GM20431 (cell line): ENCODE measurements at regions not wholly inside any gene's neighbourhood (a gene's known extent, or its start where the extent isn't known, plus 50 kb on each side); places are given as distances from the start of the nearest gene placed in this dataset.

ENCODE experiments used
- in situ Hi-C: fragments of 300-500 bp; cut with MseI, MboI; formaldehyde crosslinking; loops from one replicate; pipeline ENCODE4 v1.15.0; 2020; ENCODE audit warnings: low sequenced_read_pairs; ENCODE audit not compliant: unreplicated experiment

- in situ Hi-C loops, result loop anchor here (25.0 kb wide), 1 partner anchor 240 kb away; a partner anchor contains a TSS
Measured at GRCh38 chr2:222071911-222072310, 226.9 kb downstream of the PAX3 start.

DNA sequence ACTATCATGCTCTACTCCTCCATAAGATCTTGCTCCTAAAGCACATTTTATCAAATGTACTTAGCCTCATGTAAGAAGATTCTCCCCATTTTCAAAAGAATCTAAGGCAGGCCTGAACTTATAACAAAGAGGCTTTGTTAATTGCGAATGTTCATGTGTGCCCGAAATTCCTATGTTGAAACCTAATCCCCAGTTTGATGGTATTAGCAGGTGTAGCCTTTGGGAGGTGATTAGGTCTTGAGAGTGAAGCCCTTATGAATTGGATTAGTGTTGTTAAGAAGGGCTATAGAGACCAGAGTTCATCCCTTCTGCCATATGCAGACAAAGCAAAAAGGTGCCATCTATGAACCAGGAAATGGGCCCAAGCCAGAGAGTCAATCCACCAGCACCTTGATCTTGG is 234.5 kb downstream of the PAX3 start:
- in situ Hi-C loops, result loop anchor here (25.0 kb wide), 1 partner anchor 248 kb away; a partner anchor contains a TSS

- in situ Hi-C loops, result loop anchor here (10.0 to 25.0 kb wide), 2 partner anchors 253 to 556 kb away; a partner anchor contains a TSS
Measured at GRCh38 chr2:222058819-222059445, 239.9 kb downstream of the PAX3 start.

DNA sequence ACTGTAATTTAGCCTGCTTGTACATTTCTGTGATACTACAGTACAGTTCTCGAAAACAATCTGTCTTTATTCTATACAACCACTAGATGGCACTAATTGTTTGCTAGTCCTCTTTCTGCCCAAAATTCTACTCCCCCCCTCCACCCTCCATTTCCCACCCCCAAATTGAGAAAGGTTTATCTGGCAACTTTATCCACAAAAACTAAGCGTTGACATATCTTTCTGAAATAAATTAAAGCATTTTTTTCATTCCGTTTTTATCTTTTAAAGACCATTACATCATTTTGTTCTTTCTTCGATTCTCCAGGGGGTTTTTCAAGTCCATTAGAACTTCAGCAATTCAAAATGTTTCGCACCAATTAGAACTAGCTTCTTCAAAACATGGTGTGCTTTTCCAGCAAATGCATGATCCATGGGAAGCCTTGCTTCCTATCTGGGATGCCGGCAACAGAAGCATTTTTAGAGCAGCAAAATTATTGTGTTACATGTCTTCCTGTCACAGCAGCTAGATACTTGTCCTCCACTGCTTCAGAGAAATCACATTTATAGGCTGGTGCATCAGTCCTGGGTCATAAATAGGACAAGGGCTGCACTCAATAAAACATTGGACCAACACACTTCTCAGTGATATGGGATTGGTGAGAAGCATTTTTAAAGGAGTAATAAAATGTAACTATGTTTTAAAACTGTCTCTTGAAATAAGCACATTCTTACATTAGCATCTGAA is 241.3 kb downstream of the PAX3 start:
- in situ Hi-C loops, result loop anchor here (10.0 to 25.0 kb wide), 2 partner anchors 255 to 557 kb away; a partner anchor contains a TSS

DNA sequence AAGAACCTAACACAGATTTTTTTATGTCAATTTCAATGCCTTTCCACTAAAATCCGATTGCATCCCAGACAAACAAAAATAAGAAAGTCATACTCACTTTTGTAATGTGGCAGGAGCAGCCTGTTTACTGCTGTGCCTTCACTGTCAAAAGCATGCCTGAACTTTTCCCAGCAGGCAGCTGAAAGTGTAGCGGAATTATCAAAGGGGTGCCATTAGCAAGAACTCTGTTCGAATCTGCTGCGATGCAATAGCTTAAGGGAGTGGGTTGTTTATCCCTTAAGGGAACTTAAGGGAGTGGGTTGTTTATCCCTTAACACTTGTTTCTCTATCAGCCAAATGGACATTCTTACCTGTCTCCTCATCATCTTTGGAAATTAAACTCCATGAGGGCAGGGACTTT is 243.5 kb downstream of the PAX3 start:
- in situ Hi-C loops, result loop anchor here (10.0 to 25.0 kb wide), 2 partner anchors 257 to 559 kb away; a partner anchor contains a TSS

DNA sequence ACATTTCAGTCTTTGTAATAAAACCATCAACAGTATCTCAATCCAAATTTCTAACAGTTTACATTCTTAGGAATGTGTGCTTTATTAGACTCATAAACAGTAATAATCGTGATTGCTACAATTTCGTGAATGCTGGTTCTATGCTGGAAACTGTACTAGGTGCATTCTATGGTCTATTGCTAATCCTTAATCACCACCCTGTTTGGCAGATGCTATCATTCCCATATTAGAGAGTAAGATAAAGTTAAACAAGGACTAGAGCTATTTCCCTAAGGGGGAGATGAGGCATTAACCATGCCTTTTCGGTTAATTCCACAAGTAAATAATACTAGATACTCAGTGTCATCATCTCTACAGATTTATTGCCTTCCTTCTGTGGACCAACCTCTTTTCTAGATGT is 244.0 kb downstream of the PAX3 start:
- in situ Hi-C loops, result loop anchor here (10.0 to 25.0 kb wide), 2 partner anchors 257 to 560 kb away; a partner anchor contains a TSS

- in situ Hi-C loops, result loop anchor here (10.0 to 25.0 kb wide), 2 partner anchors 259 to 562 kb away; a partner anchor contains a TSS
Measured at GRCh38 chr2:222052934-222053367, 245.8 kb downstream of the PAX3 start.

DNA sequence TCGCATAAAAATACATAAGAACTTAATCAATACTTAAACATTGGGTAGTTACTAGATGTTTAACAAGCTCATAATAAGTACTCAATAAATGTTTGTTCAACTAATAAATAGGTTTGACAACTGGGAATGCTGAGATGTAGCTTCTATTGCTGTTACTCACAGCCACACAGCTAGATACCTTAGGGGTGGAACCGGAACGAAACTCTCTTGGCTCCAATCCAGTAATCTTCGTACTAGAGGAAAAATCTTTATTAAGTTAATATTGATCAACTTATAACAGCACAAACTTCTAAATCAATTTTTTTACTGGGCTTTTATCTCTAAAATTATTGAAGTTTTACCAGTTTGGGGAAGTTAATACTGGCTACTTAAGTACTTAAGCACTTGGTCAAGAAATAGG is 247.8 kb downstream of the PAX3 start:
- in situ Hi-C loops, result loop anchor here (10.0 to 25.0 kb wide), 2 partner anchors 261 to 564 kb away; a partner anchor contains a TSS

GRCh38 chr2:222049946-222050345 is 248.9 kb downstream of the PAX3 start:
- in situ Hi-C loops, result loop anchor here (10.0 to 25.0 kb wide), 2 partner anchors 262 to 565 kb away; a partner anchor contains a TSS

DNA sequence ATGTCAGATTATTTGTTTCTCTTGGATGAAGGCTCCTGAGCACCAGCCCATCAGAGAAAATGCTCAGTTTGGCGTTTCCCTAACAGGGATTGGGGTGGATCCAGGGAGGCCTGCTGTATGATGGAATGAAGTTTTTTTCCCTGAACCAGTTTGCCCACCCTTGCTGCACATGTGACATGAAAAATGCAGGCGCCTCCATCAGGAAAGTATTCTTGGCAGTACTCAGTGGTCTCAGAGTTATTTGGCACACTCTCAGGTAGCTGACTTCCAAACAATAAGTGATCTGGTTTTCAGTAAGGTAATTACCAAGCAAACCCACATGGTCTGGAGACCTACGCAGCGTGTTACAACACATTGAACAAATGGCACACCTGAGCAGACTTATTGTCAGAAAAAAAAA is 254.9 kb downstream of the PAX3 start:
- in situ Hi-C loops, result no loop called here

GRCh38 chr2:222042666-222043065 is 256.1 kb downstream of the PAX3 start:
- in situ Hi-C loops, result no loop called here

DNA sequence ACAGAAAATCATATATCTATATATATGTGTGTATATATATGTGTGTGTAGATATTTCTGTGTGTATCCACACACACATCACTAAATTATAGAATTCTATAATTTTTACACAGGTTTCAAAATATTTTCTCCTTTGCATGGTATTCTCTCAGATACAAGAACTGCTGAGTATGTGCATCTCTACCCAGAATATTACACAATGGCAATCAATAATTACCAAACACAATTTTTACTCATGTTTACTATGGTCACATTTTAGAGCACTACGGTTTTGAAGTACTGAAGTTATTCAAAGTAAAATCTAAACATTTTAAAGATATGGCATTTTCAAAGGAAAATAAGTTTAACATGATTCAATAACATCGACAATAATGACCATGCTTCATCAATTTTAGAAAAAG is 258.5 kb downstream of the PAX3 start:
- in situ Hi-C loops, result no loop called here

DNA sequence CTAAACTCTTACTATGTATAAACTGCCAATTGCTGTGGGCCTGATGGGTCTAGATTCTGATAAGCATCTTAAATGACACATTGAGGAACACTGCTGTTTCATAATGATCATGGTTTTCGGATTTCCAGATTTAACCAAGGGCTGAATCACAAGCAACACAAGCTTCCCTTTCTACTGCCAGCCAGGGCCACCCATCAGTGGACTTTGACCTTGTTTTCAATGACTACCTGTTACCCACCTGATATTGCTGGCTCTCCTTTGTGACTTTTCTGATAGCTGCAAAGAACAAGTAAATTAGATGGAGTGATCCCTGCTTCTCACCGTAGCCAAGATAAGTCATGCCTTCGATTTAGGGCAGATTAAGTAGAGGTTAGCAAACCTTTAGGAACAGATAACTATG is 259.0 kb downstream of the PAX3 start:
- in situ Hi-C loops, result no loop called here

GRCh38 chr2:222038067-222038802 is 260.6 kb downstream of the PAX3 start:
- in situ Hi-C loops, result no loop called here

- in situ Hi-C loops, result no loop called here
Measured at GRCh38 chr2:222037211-222037610, 261.6 kb downstream of the PAX3 start.

- in situ Hi-C loops, result no loop called here
Measured at GRCh38 chr2:222034058-222034457, 264.7 kb downstream of the PAX3 start.

DNA sequence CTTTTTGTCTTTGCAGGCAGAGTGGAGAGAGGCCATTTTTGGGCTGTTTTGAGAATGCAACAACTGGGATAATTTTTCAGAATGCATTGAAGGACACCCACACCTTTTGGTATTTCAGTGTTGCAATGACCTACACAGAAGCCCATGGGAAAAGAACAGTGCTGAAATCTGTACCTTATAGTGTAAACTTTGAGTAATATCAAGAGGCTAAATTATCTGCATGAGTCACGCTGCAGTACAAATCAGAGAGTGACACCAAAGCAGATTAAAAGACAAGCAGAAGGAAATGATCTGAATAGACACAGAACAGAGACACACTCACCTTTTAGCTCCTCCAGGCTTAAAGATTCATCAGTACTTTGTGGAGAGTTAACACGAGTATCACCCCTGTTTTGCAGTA is 265.3 kb downstream of the PAX3 start:
- in situ Hi-C loops, result no loop called here

DNA sequence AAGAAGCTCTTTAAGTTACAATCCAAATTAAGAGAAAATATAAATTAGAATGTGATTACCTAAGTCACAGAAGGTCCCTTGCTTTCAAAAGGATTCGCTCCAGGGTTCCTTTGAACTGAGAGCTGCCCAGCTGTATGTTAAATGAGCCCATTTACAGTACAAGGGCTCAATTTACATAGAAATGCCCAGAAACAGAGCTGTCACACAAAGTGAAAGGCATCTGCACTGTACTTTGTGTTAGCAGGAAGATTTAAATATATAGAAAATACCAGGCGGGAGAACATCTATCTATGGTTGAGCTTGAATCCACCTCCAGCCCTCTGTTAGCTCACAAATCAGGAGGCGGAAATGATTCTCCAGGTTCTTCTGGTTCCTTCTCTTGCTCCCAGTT is 272.9 kb downstream of the PAX3 start:
- in situ Hi-C loops, result no loop called here

- in situ Hi-C loops, result no loop called here
Measured at GRCh38 chr2:222024932-222025880, 273.6 kb downstream of the PAX3 start.
